SK-N-SH (cell line): ENCODE measurements at regions not wholly inside any gene's neighbourhood (a gene's known extent, or its start where the extent isn't known, plus 50 kb on each side); places are given as distances from the start of the nearest gene placed in this dataset.

Source experiments
- CTCF ChIA-PET: fragments of 300-600, 350-600 bp; formaldehyde crosslinking; extraction: SDS; loops from one replicate; lab custom pipeline; 2021; lab: Yijun Ruan, JAX
- POLR2A ChIA-PET: fragments of 350-600 bp; sonication (Branson Sonifier 250); formaldehyde crosslinking; extraction: SDS; loops from one replicate; lab custom pipeline; 2020; ENCODE audit warnings: antibody characterized with exemption, inconsistent platforms; lab: Yijun Ruan, JAX
- DNase-seq: peaks from one replicate; pipeline ENCODE4 v3.0.0; 2012
- H2AFZ ChIP-seq: fragments of 200-600 bp; sonication (generic); 2 replicates; pipeline ENCODE4 v1.8.1; 2016; ENCODE audit warnings: antibody characterized with exemption, mild to moderate bottlenecking, low read depth
- H3F3A ChIP-seq: fragments of 200-600 bp; sonication (generic); replicated peaks from 2 replicates; pipeline ENCODE3; 2016; ENCODE audit warnings: antibody characterized with exemption, mild to moderate bottlenecking; ENCODE audit not compliant: insufficient read depth
- H3K27ac ChIP-seq, 2 experiments: fragments of 200-500 bp in 1 of 2; fragments of 200-600 bp in 1 of 2; sonication (Bioruptor generic) in 1 of 2; sonication (generic), shearing (Covaris generic) in 1 of 2; 2 replicates each; pipeline versions ENCODE4 v1.5.1 to v1.6.1; 2014 to 2016; ENCODE audit warnings: low read depth in 2 of 2, inconsistent platforms in 1 of 2, low read length in 1 of 2, mild to moderate bottlenecking in 1 of 2, mixed read lengths in 1 of 2
- H3K27me3 ChIP-seq: fragments of 200-600 bp; sonication (generic), shearing (Covaris generic); 2 replicates; pipeline ENCODE4 v1.6.1; 2016; ENCODE audit warnings: mixed run types; ENCODE audit not compliant: insufficient read depth
- H3K36me3 ChIP-seq, 2 experiments: fragments of 200-500 bp in 1 of 2; fragments of 200-600 bp in 1 of 2; sonication (Bioruptor generic) in 1 of 2; sonication (generic) in 1 of 2; replicated peaks in 1 of 2; 2 replicates each; pipeline versions ENCODE3 to v1.5.1; 2014 to 2016; ENCODE audit warnings: low read length in 1 of 2, mild to moderate bottlenecking in 1 of 2; ENCODE audit not compliant: insufficient read depth in 2 of 2, control insufficient read depth in 1 of 2
- H3K4me1 ChIP-seq, 2 experiments: fragments of 200-500 bp in 1 of 2; fragments of 200-600 bp in 1 of 2; sonication (Bioruptor generic) in 1 of 2; sonication (generic), shearing (Covaris generic) in 1 of 2; 2 replicates each; pipeline versions ENCODE4 v1.5.1 to v1.6.1; 2014 to 2016; ENCODE audit warnings: low read depth in 1 of 2, low read length in 1 of 2, mixed run types in 1 of 2; ENCODE audit not compliant: insufficient read depth in 2 of 2, control insufficient read depth in 1 of 2
- H3K4me2 ChIP-seq: fragments of 200-600 bp; sonication (generic), shearing (Covaris generic); 2 replicates; pipeline ENCODE4 v1.6.1; 2017; ENCODE audit warnings: mixed run types
- H3K4me3 ChIP-seq, 2 experiments: fragments of 200-500 bp in 1 of 2; fragments of 200-600 bp in 1 of 2; sonication (Bioruptor generic) in 1 of 2; sonication (generic), shearing (Covaris generic) in 1 of 2; 2 replicates each; pipeline versions ENCODE4 v1.5.1 to v1.8.1; 2014 to 2016; ENCODE audit warnings: low read depth in 2 of 2, inconsistent platforms in 1 of 2, low read length in 1 of 2, mild to moderate bottlenecking in 1 of 2, mixed read lengths in 1 of 2, moderate library complexity in 1 of 2
- H3K79me2 ChIP-seq: fragments of 200-600 bp; sonication (generic); 2 replicates; pipeline ENCODE4 v1.8.1; 2017; ENCODE audit warnings: mild to moderate bottlenecking; ENCODE audit not compliant: insufficient read depth
- H3K9ac ChIP-seq: fragments of 200-600 bp; sonication (generic); 2 replicates; pipeline ENCODE4 v1.6.1; 2017; ENCODE audit warnings: mixed run types
- H3K9me2 ChIP-seq: fragments of 200-600 bp; sonication (generic); 2 replicates; pipeline ENCODE4 v1.6.1; 2017; ENCODE audit warnings: mixed run types
- H3K9me3 ChIP-seq: fragments of 200-600 bp; sonication (generic); 2 replicates; pipeline ENCODE4 v1.6.1; 2017; ENCODE audit warnings: mixed run types, mild to moderate bottlenecking, moderate library complexity
- H4K20me1 ChIP-seq: fragments of 200-600 bp; sonication (generic); 2 replicates; pipeline ENCODE4 v1.6.1; 2017; ENCODE audit warnings: mild to moderate bottlenecking, mixed run types; ENCODE audit not compliant: insufficient read depth
- CHD2 ChIP-seq: fragments of 150-350 bp; IDR thresholded peaks from 2 replicates; pipeline ENCODE4 v1.6.1; 2018; ENCODE audit warnings: low read length; ENCODE audit not compliant: partially characterized antibody
- CTCF ChIP-seq: fragments of 200-600 bp; sonication (generic); IDR thresholded peaks from 2 replicates; pipeline ENCODE4 v1.6.1; 2017; ENCODE audit warnings: antibody characterized with exemption, mild to moderate bottlenecking, moderate library complexity
- EZH2phosphoT487 ChIP-seq: fragments of 200-600 bp; sonication (generic); IDR thresholded peaks from 2 replicates; pipeline ENCODE4 v1.6.1; 2017; ENCODE audit warnings: low read depth, mixed run types, mild to moderate bottlenecking, antibody characterized with exemption, moderate library complexity, borderline replicate concordance
- MXI1 ChIP-seq: IDR thresholded peaks from 2 replicates; pipeline ENCODE4 v1.6.1; 2012; ENCODE audit warnings: mild to moderate bottlenecking, low read depth, low read length, improper control_type of control experiment
- NRF1 ChIP-seq: IDR thresholded peaks from 2 replicates; pipeline ENCODE4 v1.6.1; 2012; ENCODE audit warnings: low read depth, mild to moderate bottlenecking, low read length
- RCOR1 ChIP-seq: fragments of 150-350 bp; IDR thresholded peaks from 2 replicates; pipeline ENCODE4 v1.6.1; 2017; ENCODE audit warnings: antibody characterized with exemption, low read length
- RXRA ChIP-seq: IDR thresholded peaks from 2 replicates; pipeline ENCODE4 v1.4.0; 2012; ENCODE audit warnings: low read depth, mild to moderate bottlenecking, borderline replicate concordance
- SMC3 ChIP-seq: IDR thresholded peaks from 2 replicates; pipeline ENCODE4 v1.6.1; 2012; ENCODE audit warnings: low read depth, low read length, improper control_type of control experiment
- TCF12 ChIP-seq: IDR thresholded peaks from 2 replicates; pipeline ENCODE4 v1.4.0; 2012
- TEAD4 ChIP-seq: IDR thresholded peaks from 2 replicates; pipeline ENCODE4 v1.4.0; 2012; ENCODE audit warnings: mild to moderate bottlenecking, borderline replicate concordance; ENCODE audit not compliant: insufficient read depth
- USF2 ChIP-seq: fragments of 150-350 bp; IDR thresholded peaks from 2 replicates; pipeline ENCODE4 v1.6.1; 2017; ENCODE audit warnings: antibody characterized with exemption, low read length, low read depth, borderline replicate concordance
- YY1 ChIP-seq: IDR thresholded peaks from 2 replicates; pipeline ENCODE4 v1.4.0; 2012; ENCODE audit warnings: low read depth, mild to moderate bottlenecking
- WGBS: methylation state at CpG from one replicate; pipeline ENCODE4 v1.1.6; 2017; ENCODE audit warnings: low lambda C conversion rate; 5-methylcytosine and 5-hydroxymethylcytosine counted together
- TF ChIP-seq, protein P1 (sequence below): IDR thresholded peaks from 2 replicates; pipeline ENCODE4 v1.4.0; 2012; ENCODE audit warnings: low read depth, borderline replicate concordance
- TF ChIP-seq, protein P2 (sequence below): IDR thresholded peaks from 2 replicates; pipeline ENCODE4 v1.4.0; 2012; ENCODE audit warnings: low read depth, borderline replicate concordance

DNA sequence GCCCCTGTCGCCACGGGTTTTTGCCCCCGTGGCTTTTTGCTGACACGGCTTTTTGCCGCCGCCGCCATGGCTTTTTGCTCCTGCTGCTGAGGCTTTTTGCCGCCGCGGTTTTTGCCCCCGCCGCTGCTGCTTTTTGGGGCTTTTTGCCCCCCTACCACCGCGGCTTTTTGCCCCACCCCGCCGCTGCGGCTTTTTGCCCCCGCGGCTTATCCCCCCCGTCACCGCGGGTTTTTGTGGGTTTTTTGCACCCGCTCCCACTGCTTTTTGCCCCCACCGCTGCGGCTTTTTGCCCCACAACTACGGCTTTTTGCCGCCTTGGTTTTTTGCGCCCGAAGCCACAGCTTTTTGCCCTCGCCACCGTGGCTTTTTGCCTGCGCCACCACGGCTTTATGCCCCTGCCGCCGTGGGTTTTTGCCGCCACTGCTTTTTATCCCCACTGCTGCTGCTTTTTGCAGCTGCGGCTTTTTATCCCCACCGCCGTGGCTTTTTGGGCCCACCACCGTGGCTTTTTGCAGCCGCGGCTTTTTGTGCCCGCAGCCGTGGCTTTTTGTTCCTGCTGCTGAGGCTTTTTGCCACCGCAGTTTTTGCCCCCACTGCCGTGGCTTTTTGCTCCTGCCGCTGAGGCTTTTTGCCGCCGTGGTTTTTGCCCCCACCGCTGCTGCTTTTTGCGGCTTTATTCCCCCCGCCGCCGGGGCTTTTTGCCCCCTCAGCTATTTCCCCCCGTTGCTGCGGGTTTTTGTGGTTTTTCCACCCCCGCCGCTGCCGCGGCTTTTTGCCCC, 2798.0 kb upstream of the TEKT4 start:
- WGBS = 83% methylated on average over 60 of the region's 60 CpGs
- Histone ChIP-seq H3K9me2 (no peaks in the 10 kb centered on the region), H3K27me3 (no peaks in the 10 kb centered on the region; the same call in 1 of the 2 replicates), H3F3A (no peaks in the 10 kb centered on the region), H3K4me1 (no peaks in the 10 kb centered on the region), H3K9ac (no peak overlapping the region), H3K36me3 (no peaks in the 10 kb centered on the region), H2AFZ (no peak overlapping the region), H3K4me3 (no peak overlapping the region), H4K20me1 (no peaks in the 10 kb centered on the region), H3K79me2 (no peaks in the 10 kb centered on the region), H3K9me3 (no peaks in the 10 kb centered on the region), H3K27ac (no peak overlapping the region), H3K4me2 (no peak overlapping the region)
- ChIA-PET POLR2A (no interaction called here), CTCF (no interaction called here)
- DNase-seq = peak; percentile 0
- TF ChIP-seq CTCF (no peak), TEAD4 (no peak), YY1 (no peak), EZH2phosphoT487 (no peak)
- TF ChIP-seq, protein P1, sequence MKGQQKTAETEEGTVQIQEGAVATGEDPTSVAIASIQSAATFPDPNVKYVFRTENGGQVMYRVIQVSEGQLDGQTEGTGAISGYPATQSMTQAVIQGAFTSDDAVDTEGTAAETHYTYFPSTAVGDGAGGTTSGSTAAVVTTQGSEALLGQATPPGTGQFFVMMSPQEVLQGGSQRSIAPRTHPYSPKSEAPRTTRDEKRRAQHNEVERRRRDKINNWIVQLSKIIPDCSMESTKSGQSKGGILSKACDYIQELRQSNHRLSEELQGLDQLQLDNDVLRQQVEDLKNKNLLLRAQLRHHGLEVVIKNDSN = no peak

DNA sequence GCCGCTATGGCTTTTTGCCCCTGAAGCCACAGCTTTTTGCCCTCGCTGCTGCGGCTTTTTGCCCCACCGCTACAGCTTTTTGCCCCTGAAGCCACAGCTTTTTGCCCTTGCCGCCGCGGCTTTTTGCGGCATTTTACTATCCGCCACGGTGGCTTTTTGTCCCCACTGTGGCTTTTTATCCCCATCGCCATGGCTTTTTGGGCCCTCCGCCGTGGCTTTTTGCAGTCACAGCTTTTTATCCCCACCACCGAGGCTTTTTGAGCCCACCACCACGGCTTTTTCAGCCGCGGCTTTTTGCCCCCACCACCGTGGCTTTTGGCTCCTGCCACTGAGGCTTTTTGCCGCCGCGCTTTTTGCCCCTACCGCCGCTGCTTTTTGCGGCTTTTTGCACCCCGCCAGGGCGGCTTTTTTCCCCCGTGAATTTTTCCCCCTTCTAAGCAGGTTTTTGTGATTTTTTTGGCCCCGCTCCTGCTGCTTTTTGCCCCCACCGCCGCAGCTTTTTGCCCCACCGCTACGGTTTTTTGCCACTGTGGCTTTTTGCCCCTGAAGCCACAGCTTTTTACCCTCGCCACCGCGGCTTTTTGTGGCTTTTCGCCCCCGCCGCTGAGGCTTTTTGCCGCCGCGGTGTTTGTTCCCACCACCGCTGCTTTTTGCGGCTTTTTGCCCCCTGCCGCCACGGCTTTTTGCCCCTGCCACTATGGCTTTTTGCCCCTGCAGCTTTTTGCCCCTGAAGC, 2797.2 kb upstream of the TEKT4 start:
- Histone ChIP-seq H3K4me1 (no peaks in the 10 kb centered on the region), H3K27ac (no peak overlapping the region), H3K36me3 (no peaks in the 10 kb centered on the region), H3F3A (no peaks in the 10 kb centered on the region), H3K4me2 (no peak overlapping the region), H4K20me1 (no peaks in the 10 kb centered on the region), H3K9me3 (no peaks in the 10 kb centered on the region), H2AFZ (no peak overlapping the region), H3K9ac (no peak overlapping the region), H3K9me2 (no peaks in the 10 kb centered on the region), H3K27me3 (no peaks in the 10 kb centered on the region; the same call in 1 of the 2 replicates), H3K4me3 (no peak overlapping the region), H3K79me2 (no peaks in the 10 kb centered on the region)
- ChIA-PET CTCF (no interaction called here), POLR2A (no interaction called here)
- DNase-seq = peak; percentile 3
- WGBS = 57% methylated on average over 45 of the region's 45 CpGs
- TF ChIP-seq USF2 (no peak), TEAD4 (no peak), RCOR1 (no peak), CHD2 (no peak), NRF1 (no peak), RXRA (no peak), MXI1 (no peak), SMC3 (no peak), TCF12 (no peak), EZH2phosphoT487 (no peak)
- TF ChIP-seq, protein P1 = no peak
- TF ChIP-seq, protein P2, sequence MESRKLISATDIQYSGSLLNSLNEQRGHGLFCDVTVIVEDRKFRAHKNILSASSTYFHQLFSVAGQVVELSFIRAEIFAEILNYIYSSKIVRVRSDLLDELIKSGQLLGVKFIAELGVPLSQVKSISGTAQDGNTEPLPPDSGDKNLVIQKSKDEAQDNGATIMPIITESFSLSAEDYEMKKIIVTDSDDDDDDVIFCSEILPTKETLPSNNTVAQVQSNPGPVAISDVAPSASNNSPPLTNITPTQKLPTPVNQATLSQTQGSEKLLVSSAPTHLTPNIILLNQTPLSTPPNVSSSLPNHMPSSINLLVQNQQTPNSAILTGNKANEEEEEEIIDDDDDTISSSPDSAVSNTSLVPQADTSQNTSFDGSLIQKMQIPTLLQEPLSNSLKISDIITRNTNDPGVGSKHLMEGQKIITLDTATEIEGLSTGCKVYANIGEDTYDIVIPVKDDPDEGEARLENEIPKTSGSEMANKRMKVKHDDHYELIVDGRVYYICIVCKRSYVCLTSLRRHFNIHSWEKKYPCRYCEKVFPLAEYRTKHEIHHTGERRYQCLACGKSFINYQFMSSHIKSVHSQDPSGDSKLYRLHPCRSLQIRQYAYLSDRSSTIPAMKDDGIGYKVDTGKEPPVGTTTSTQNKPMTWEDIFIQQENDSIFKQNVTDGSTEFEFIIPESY = no peak
